Astrocyte (in vitro differentiated cells and primary cell): ENCODE measurements at regions not wholly inside any gene's neighbourhood (a gene's known extent, or its start where the extent isn't known, plus 50 kb on each side); places are given as distances from the start of the nearest gene placed in this dataset.

Source experiments
- DNase-seq: peaks from one replicate; pipeline ENCODE4 v3.0.0-alpha.2; 2010; ENCODE audit warnings: low read depth
- FAIRE-seq: peaks from 2 replicates; lab custom pipeline; 2011; peaks lifted over from hg19 to GRCh38; lab: Jason Lieb, UNC
- H2AFZ ChIP-seq: 2 replicates; pipeline ENCODE4 v1.6.0; 2012; ENCODE audit warnings: low read depth, low read length, inconsistent platforms
- H3K27ac ChIP-seq: 2 replicates; pipeline ENCODE4 v1.5.1; 2011; ENCODE audit warnings: low read depth, low read length, inconsistent platforms
- H3K27me3 ChIP-seq: 2 replicates; pipeline ENCODE4 v1.6.0; 2011; ENCODE audit warnings: low read length, inconsistent platforms; ENCODE audit not compliant: insufficient read depth
- H3K36me3 ChIP-seq: 2 replicates; pipeline ENCODE4 v1.5.1; 2011; ENCODE audit warnings: low read length, inconsistent platforms; ENCODE audit not compliant: insufficient read depth
- H3K4me1 ChIP-seq: 2 replicates; pipeline ENCODE4 v1.5.1; 2011; ENCODE audit warnings: low read length, inconsistent platforms; ENCODE audit not compliant: insufficient read depth
- H3K4me2 ChIP-seq: 2 replicates; pipeline ENCODE4 v1.6.0; 2012; ENCODE audit warnings: low read length, inconsistent platforms
- H3K4me3 ChIP-seq: 2 replicates; pipeline ENCODE4 v1.5.1; 2011; ENCODE audit warnings: low read depth, mild to moderate bottlenecking, low read length, inconsistent platforms; ENCODE audit not compliant: insufficient read depth
- H3K79me2 ChIP-seq: 2 replicates; pipeline ENCODE4 v1.6.0; 2012; ENCODE audit warnings: mild to moderate bottlenecking, low read length, inconsistent platforms; ENCODE audit not compliant: insufficient read depth
- H3K9ac ChIP-seq: 2 replicates; pipeline ENCODE4 v1.6.0; 2012; ENCODE audit warnings: mild to moderate bottlenecking, low read length, inconsistent platforms
- H3K9me3 ChIP-seq: 2 replicates; pipeline ENCODE4 v1.5.1; 2012; ENCODE audit warnings: low read depth, mild to moderate bottlenecking, low read length, inconsistent platforms; ENCODE audit not compliant: insufficient read depth
- H4K20me1 ChIP-seq: 2 replicates; pipeline ENCODE4 v1.6.0; 2012; ENCODE audit warnings: low read length, inconsistent platforms; ENCODE audit not compliant: insufficient read depth
- H3K27ac Mint-ChIP-seq: one replicate; pipeline ENCODE4 v1.8.0; 2021; ENCODE audit warnings: mild to moderate bottlenecking, mixed read lengths; ENCODE audit not compliant: unreplicated experiment
- H3K27me3 Mint-ChIP-seq: one replicate; pipeline ENCODE4 v1.8.0; 2021; ENCODE audit warnings: low read depth, mixed read lengths; ENCODE audit not compliant: unreplicated experiment
- H3K36me3 Mint-ChIP-seq: one replicate; pipeline ENCODE4 v1.8.0; 2021; ENCODE audit warnings: low read depth, mixed read lengths; ENCODE audit not compliant: unreplicated experiment
- H3K4me1 Mint-ChIP-seq: one replicate; pipeline ENCODE4 v1.8.0; 2021; ENCODE audit warnings: low read depth, mixed read lengths; ENCODE audit not compliant: unreplicated experiment
- H3K4me3 Mint-ChIP-seq: one replicate; pipeline ENCODE4 v1.8.0; 2021; ENCODE audit warnings: mild to moderate bottlenecking, moderate library complexity, mixed read lengths; ENCODE audit not compliant: unreplicated experiment
- H3K9me3 Mint-ChIP-seq: one replicate; pipeline ENCODE4 v1.8.0; 2021; ENCODE audit warnings: mild to moderate bottlenecking, mixed read lengths; ENCODE audit not compliant: unreplicated experiment
- CTCF ChIP-seq: IDR thresholded peaks from 2 replicates; pipeline ENCODE4 v1.5.1; 2011; ENCODE audit warnings: low read depth, mild to moderate bottlenecking, inconsistent platforms, low read length, moderate library complexity; ENCODE audit not compliant: insufficient read depth
- EZH2 ChIP-seq: IDR thresholded peaks from 2 replicates; pipeline ENCODE4 v1.6.1; 2012; ENCODE audit warnings: mild to moderate bottlenecking, low read length, inconsistent platforms; ENCODE audit not compliant: insufficient read depth

GRCh38 chr5:27275345-27275744 is 237.0 kb upstream of the CDH9 start:
- no peaks in the 10 kb centered on the region for H3K27me3 ChIP-seq
- Mint-ChIP-seq H3K4me1 (no peaks in the 10 kb centered on the region), H3K27ac (no peak overlapping the region), H3K9me3 (no peaks in the 10 kb centered on the region), H3K4me3 (no peak overlapping the region), H3K36me3 (no peaks in the 10 kb centered on the region), H3K27me3 (no peaks in the 10 kb centered on the region)
- no peaks in the 10 kb centered on the region for H3K9me3 ChIP-seq
- TF ChIP-seq EZH2 = no peak
- no peak for TF ChIP-seq CTCF
- H3K79me2 ChIP-seq = no peaks in the 10 kb centered on the region
- H3K4me2 ChIP-seq = no peak overlapping the region
- no peak overlapping the region for H2AFZ ChIP-seq
- no peaks in the 10 kb centered on the region for H4K20me1 ChIP-seq
- no peak overlapping the region for H3K9ac ChIP-seq
- DNase-seq (no peak), FAIRE-seq (no peak)
- H3K4me1 ChIP-seq = no peaks in the 10 kb centered on the region
- H3K27ac ChIP-seq = no peak overlapping the region
- H3K36me3 ChIP-seq = no peaks in the 10 kb centered on the region
- H3K4me3 ChIP-seq = no peak overlapping the region

- Mint-ChIP-seq H3K4me3 (no peak overlapping the region), H3K36me3 (no peaks in the 10 kb centered on the region), H3K9me3 (peaks cover 2% of the 10 kb centered on the region), H3K4me1 (no peaks in the 10 kb centered on the region), H3K27me3 (no peaks in the 10 kb centered on the region), H3K27ac (no peak overlapping the region)
- Histone ChIP-seq H3K27ac (no peak overlapping the region), H3K4me2 (no peak overlapping the region), H2AFZ (no peak overlapping the region), H3K9me3 (no peaks in the 10 kb centered on the region), H3K36me3 (no peaks in the 10 kb centered on the region), H3K4me3 (no peak overlapping the region), H3K27me3 (no peaks in the 10 kb centered on the region), H4K20me1 (no peaks in the 10 kb centered on the region), H3K4me1 (no peaks in the 10 kb centered on the region), H3K79me2 (no peaks in the 10 kb centered on the region), H3K9ac (no peak overlapping the region)
- TF ChIP-seq EZH2 = no peak
- TF ChIP-seq CTCF = no peak
- no peak for DNase-seq
- FAIRE-seq = no peak
Measured at GRCh38 chr5:27269766-27270165, 231.4 kb upstream of the CDH9 start.

GRCh38 chr5:27267209-27267824 is 228.9 kb upstream of the CDH9 start:
- H3K36me3 Mint-ChIP-seq = peaks cover 3% of the 10 kb centered on the region
- Histone ChIP-seq H3K36me3 (no peaks in the 10 kb centered on the region), H3K4me2 (no peak overlapping the region), H3K9ac (no peak overlapping the region), H3K4me3 (no peak overlapping the region), H4K20me1 (no peaks in the 10 kb centered on the region), H3K79me2 (no peaks in the 10 kb centered on the region), H2AFZ (no peak overlapping the region), H3K4me1 (no peaks in the 10 kb centered on the region), H3K9me3 (peaks cover 3% of the 10 kb centered on the region), H3K27ac (no peak overlapping the region), H3K27me3 (no peaks in the 10 kb centered on the region)
- DNase-seq = no peak
- no peaks in the 10 kb centered on the region for H3K4me1 Mint-ChIP-seq
- FAIRE-seq = no peak
- peaks cover 14% of the 10 kb centered on the region for H3K9me3 Mint-ChIP-seq
- no peak overlapping the region for H3K4me3 Mint-ChIP-seq
- no peaks in the 10 kb centered on the region for H3K27me3 Mint-ChIP-seq
- H3K27ac Mint-ChIP-seq = no peak overlapping the region
- no peak for TF ChIP-seq CTCF
- TF ChIP-seq EZH2 = no peak
